Activated effector memory CD4-positive, alpha-beta T cell treated with anti-CD3 and anti-CD28 coated beads, Interleukin-2, amount 50 U/mL, for 16 hours (primary cell): ENCODE measurements at regions not wholly inside any gene's neighbourhood (a gene's known extent, or its start where the extent isn't known, plus 50 kb on each side); places are given as distances from the start of the nearest gene placed in this dataset.
"Not testable (repeated sequence)": the region's sequence is repeated elsewhere in the genome, so short reads cannot be mapped to it uniquely, and the experiment has no call there.

Source experiments
- DNase-seq: peaks from one replicate; pipeline ENCODE4 v3.0.0-alpha.2; 2020

- DNase-seq, result not testable (repeated sequence)
These were observed 82.8 kb upstream of the PHACTR1 start for GRCh38 chr6:12633746-12634145.

- DNase-seq, result no peak
These were observed 81.2 kb upstream of the PHACTR1 start for GRCh38 chr6:12635375-12635774.

- no peak for DNase-seq
These were observed 80.8 kb upstream of the PHACTR1 start for GRCh38 chr6:12635813-12636212.

GRCh38 chr6:12636336-12636735 lies 80.2 kb upstream of the PHACTR1 start:
- DNase-seq, result no peak

- peak; percentile 65 for DNase-seq
These were observed 78.5 kb upstream of the PHACTR1 start for GRCh38 chr6:12637960-12638641.

GRCh38 chr6:12640438-12640837 lies 76.1 kb upstream of the PHACTR1 start:
- DNase-seq, result no peak

- not testable (repeated sequence) for DNase-seq
These were observed 74.8 kb upstream of the PHACTR1 start for GRCh38 chr6:12641785-12642184.

GRCh38 chr6:12645941-12646340 lies 70.6 kb upstream of the PHACTR1 start:
- no peak for DNase-seq

GRCh38 chr6:12648171-12648570 lies 68.4 kb upstream of the PHACTR1 start:
- no peak for DNase-seq

GRCh38 chr6:12649325-12649724 lies 67.2 kb upstream of the PHACTR1 start:
- DNase-seq, result no peak

GRCh38 chr6:12653486-12653885 lies 63.1 kb upstream of the PHACTR1 start:
- DNase-seq, result no peak

GRCh38 chr6:12654107-12654506 lies 62.5 kb upstream of the PHACTR1 start:
- DNase-seq, result no peak

- DNase-seq, result no peak
These were observed 62.1 kb upstream of the PHACTR1 start for GRCh38 chr6:12654514-12654913.

GRCh38 chr6:12656906-12657305 lies 59.7 kb upstream of the PHACTR1 start:
- DNase-seq, result no peak

GRCh38 chr6:12657884-12658283 lies 58.7 kb upstream of the PHACTR1 start:
- DNase-seq, result no peak

GRCh38 chr6:12661432-12662089 lies 55.0 kb upstream of the PHACTR1 start:
- no peak for DNase-seq
